ENCODE measurements at regions not wholly inside any gene's neighbourhood (a gene's known extent, or its start where the extent isn't known, plus 50 kb on each side); places are given as distances from the start of the nearest gene placed in this dataset.

- TF ChIP-seq POLR2A (IDR thresholded peaks at IDR 0.05) (no peak), CTCF (IDR thresholded peaks at IDR 0.05) (no peak)
- intact Hi-C loops (cut with DNase I; ENCODE audit: low total_unique reads) = no loop called here
- no peak overlapping the region for H3K4me3 ChIP-seq (ENCODE audit: low read depth, poor library complexity, severe bottlenecking)
- 26 to 29% methylated on average over 22 of the region's 22 CpGs for WGBS, 2 donors
- DNase-seq (ENCODE audit: low spot score in 2 of 2) = peak; percentile 60 to 94
These were observed 267.4 kb upstream of the HMGA2 start for GRCh38 chr12:65556676-65557437.

DNA sequence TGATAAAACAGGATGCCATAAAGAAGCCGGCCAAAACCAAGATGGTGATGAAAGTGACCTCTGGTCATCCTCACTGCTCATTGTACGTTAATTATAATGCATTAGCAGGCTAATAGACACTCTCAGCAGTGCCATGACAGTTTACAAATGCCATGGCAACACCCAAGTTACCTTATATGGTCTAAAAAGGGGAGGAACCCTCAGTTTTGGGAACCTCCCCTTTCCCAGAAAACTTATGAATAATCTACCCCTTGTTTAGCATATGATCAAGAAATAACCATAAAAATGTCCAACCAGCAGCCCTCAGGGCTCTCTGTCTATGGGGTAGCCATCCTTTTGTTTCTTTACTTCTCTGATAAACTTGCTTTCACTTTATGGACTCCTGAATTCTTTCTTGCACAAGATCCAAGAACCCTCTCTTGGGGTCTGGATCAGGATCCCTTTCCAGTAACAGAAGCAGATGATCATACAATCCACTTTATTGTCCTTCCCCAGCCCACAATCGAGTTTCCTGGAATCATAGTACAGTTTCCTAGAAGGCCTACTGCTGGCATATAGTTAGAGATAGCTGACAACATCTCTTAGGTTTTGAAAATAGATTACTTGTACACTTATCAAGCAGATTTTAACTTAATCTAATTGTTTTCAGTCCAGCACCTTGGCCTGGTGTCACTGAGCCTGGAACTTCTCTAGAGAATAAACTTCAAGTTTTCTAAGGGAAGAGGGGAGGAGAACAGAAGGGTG is 266.7 kb upstream of the HMGA2 start:
- TF ChIP-seq POLR2A (IDR thresholded peaks at IDR 0.05) (no peak), CTCF (IDR thresholded peaks at IDR 0.05) (no peak)
- no peak for DNase-seq (ENCODE audit: low spot score in 2 of 2)
- intact Hi-C loops (cut with DNase I; ENCODE audit: low total_unique reads) = no loop called here
- WGBS, 2 donors = 71 to 75% methylated on average over 3 of the region's 3 CpGs
- no peak overlapping the region for H3K4me3 ChIP-seq (ENCODE audit: low read depth, poor library complexity, severe bottlenecking)

GRCh38 chr12:65560286-65560685 is 264.0 kb upstream of the HMGA2 start:
- 87 to 88% methylated on average over 2 of the region's 2 CpGs for WGBS, 2 donors
- no peak overlapping the region for H3K4me3 ChIP-seq (ENCODE audit: low read depth, poor library complexity, severe bottlenecking)
- DNase-seq (ENCODE audit: low spot score in 2 of 2) = no peak
- TF ChIP-seq POLR2A (IDR thresholded peaks at IDR 0.05) = no peak
- no peak for TF ChIP-seq CTCF (IDR thresholded peaks at IDR 0.05)
- intact Hi-C loops (cut with DNase I; ENCODE audit: low total_unique reads) = no loop called here

- H3K4me3 ChIP-seq (ENCODE audit: low read depth, poor library complexity, severe bottlenecking) = no peak overlapping the region
- TF ChIP-seq CTCF (IDR thresholded peaks at IDR 0.05) (no peak), POLR2A (IDR thresholded peaks at IDR 0.05) (no peak)
- intact Hi-C loops (cut with DNase I; ENCODE audit: low total_unique reads) = no loop called here
- DNase-seq (ENCODE audit: low spot score in 2 of 2) = no peak
- WGBS, 2 donors = 80 to 89% methylated on average over 8 of the region's 8 CpGs
These were observed 262.4 kb upstream of the HMGA2 start for GRCh38 chr12:65561798-65562382.

GRCh38 chr12:65565601-65566560 is 258.4 kb upstream of the HMGA2 start:
- H3K4me3 ChIP-seq (ENCODE audit: low read depth, poor library complexity, severe bottlenecking) = no peak overlapping the region
- no peak for TF ChIP-seq CTCF (IDR thresholded peaks at IDR 0.05)
- TF ChIP-seq POLR2A (IDR thresholded peaks at IDR 0.05) = no peak
- intact Hi-C loops (cut with DNase I; ENCODE audit: low total_unique reads) = no loop called here
- WGBS, 2 donors = 48 to 56% methylated on average over 11 of the region's 11 CpGs
- DNase-seq (ENCODE audit: low spot score in 2 of 2) = no peak
